ENCODE measurements at regions not wholly inside any gene's neighbourhood (a gene's known extent, or its start where the extent isn't known, plus 50 kb on each side); places are given as distances from the start of the nearest gene placed in this dataset.

GRCh38 chr21:45338311-45339017 lies 50.8 kb upstream of the POFUT2 start:
- H3K27me3 ChIP-seq: no peaks in the 10 kb centered on the region
- ATAC-seq: no peak
- DNase-seq: no peak
- H3K4me3 ChIP-seq: no peak overlapping the region
- H3K4me1 ChIP-seq: peaks cover 0 to 7% of the 10 kb centered on the region in 2 donors
- intact Hi-C loops (cut with DNase I): no loop called here
- TF ChIP-seq CTCF (IDR thresholded peaks at IDR 0.05): no peak
- H3K27ac ChIP-seq: no peak overlapping the region
- no peaks in the 10 kb centered on the region for H3K9me3 ChIP-seq
- no peaks in the 10 kb centered on the region for H3K36me3 ChIP-seq

GRCh38 chr21:45339421-45340402 lies 52.0 kb upstream of the POFUT2 start:
- no peaks in the 10 kb centered on the region for H3K27me3 ChIP-seq
- intact Hi-C loops (cut with DNase I): no loop called here

GRCh38 chr21:45340515-45340914 lies 52.8 kb upstream of the POFUT2 start:
- Histone ChIP-seq H3K36me3 (no peaks in the 10 kb centered on the region), H3K27ac (no peak overlapping the region), H3K27me3 (no peaks in the 10 kb centered on the region), H3K4me1 (peaks cover 0 to 7% of the 10 kb centered on the region in 2 donors), H3K4me3 (no peak overlapping the region), H3K9me3 (no peaks in the 10 kb centered on the region)
- DNase-seq (no peak), ATAC-seq (no peak)
- TF ChIP-seq CTCF (IDR thresholded peaks at IDR 0.05): no peak
- intact Hi-C loops (cut with DNase I): no loop called here

More at GRCh38 chr21:45339421-45340402, 52.0 kb upstream of the POFUT2 start:
- ATAC-seq: no peak
- TF ChIP-seq CTCF (IDR thresholded peaks at IDR 0.05): no peak
- Histone ChIP-seq H3K9me3 (no peaks in the 10 kb centered on the region), H3K27ac (no peak overlapping the region), H3K36me3 (no peaks in the 10 kb centered on the region), H3K4me3 (no peak overlapping the region), H3K4me1 (peaks cover 0 to 7% of the 10 kb centered on the region in 2 donors)
- DNase-seq: no peak

- Histone ChIP-seq H3K27me3 (no peaks in the 10 kb centered on the region), H3K4me3 (no peak overlapping the region), H3K4me1 (peaks cover 0 to 7% of the 10 kb centered on the region in 2 donors), H3K9me3 (no peaks in the 10 kb centered on the region), H3K27ac (no peak overlapping the region), H3K36me3 (no peaks in the 10 kb centered on the region)
- ATAC-seq: no peak
- TF ChIP-seq CTCF (IDR thresholded peaks at IDR 0.05): no peak
- DNase-seq: peak in 1 of 4 donors; percentile 59
- intact Hi-C loops (cut with DNase I): no loop called here
Measured at GRCh38 chr21:45341261-45341660, 53.6 kb upstream of the POFUT2 start.

- no peak overlapping the region for H3K4me3 ChIP-seq
- TF ChIP-seq CTCF (IDR thresholded peaks at IDR 0.05): no peak
- H3K36me3 ChIP-seq: no peaks in the 10 kb centered on the region
- ATAC-seq: no peak
- intact Hi-C loops (cut with DNase I): no loop called here
- peak in 1 of 4 donors; percentile 58 for DNase-seq
- H3K9me3 ChIP-seq: no peaks in the 10 kb centered on the region
- H3K4me1 ChIP-seq: peaks cover 0 to 7% of the 10 kb centered on the region in 2 donors
- H3K27me3 ChIP-seq: no peaks in the 10 kb centered on the region
- H3K27ac ChIP-seq: no peak overlapping the region
Measured at GRCh38 chr21:45341779-45342178, 54.1 kb upstream of the POFUT2 start.

Measured in left lung (tissue), 4 donors.